ENCODE measurements at regions not wholly inside any gene's neighbourhood (a gene's known extent, or its start where the extent isn't known, plus 50 kb on each side); places are given as distances from the start of the nearest gene placed in this dataset.

GRCh38 chr16:76883076-76883475 lies 307.9 kb upstream of the MON1B start:
- TF ChIP-seq POLR2AphosphoS5 (IDR thresholded peaks at IDR 0.05; ENCODE audit: low read depth, low read length): no peak
- no peak for TF ChIP-seq POLR2A (IDR thresholded peaks at IDR 0.05; ENCODE audit: low read depth, low read length)
